ENCODE measurements at regions not wholly inside any gene's neighbourhood (a gene's known extent, or its start where the extent isn't known, plus 50 kb on each side); places are given as distances from the start of the nearest gene placed in this dataset.

DNA sequence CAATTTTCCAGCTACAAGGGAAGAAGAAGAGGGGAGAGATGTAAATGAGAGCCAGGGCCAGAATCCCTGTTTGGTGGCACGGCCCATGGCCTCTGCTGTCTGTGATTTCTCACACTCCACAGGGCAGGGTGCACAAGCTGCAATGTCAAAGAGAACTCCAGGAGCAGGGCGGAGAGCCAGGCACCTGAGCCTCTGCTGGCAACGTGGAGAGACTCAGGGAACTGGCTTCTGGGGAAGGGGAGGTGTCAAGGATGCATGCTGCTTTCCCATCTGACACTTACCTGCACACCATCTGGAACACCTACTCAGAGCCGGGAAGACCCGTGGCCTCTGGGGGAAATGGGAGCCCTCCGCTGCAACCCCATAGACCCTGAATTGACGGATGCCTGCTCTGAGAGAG lies 507.5 kb upstream of the NR2F2 start:
- H3K4me3 ChIP-seq (ENCODE audit: control insufficient read depth, low read depth, low read length), result no peak overlapping the region
- DNase-seq (ENCODE audit: low read depth), result no peak
- TF ChIP-seq, protein P1, sequence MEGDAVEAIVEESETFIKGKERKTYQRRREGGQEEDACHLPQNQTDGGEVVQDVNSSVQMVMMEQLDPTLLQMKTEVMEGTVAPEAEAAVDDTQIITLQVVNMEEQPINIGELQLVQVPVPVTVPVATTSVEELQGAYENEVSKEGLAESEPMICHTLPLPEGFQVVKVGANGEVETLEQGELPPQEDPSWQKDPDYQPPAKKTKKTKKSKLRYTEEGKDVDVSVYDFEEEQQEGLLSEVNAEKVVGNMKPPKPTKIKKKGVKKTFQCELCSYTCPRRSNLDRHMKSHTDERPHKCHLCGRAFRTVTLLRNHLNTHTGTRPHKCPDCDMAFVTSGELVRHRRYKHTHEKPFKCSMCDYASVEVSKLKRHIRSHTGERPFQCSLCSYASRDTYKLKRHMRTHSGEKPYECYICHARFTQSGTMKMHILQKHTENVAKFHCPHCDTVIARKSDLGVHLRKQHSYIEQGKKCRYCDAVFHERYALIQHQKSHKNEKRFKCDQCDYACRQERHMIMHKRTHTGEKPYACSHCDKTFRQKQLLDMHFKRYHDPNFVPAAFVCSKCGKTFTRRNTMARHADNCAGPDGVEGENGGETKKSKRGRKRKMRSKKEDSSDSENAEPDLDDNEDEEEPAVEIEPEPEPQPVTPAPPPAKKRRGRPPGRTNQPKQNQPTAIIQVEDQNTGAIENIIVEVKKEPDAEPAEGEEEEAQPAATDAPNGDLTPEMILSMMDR (IDR thresholded peaks at IDR 0.05; ENCODE audit: control insufficient read depth, insufficient read depth, low read depth, low read length, missing control alignments), result no peak

DNA sequence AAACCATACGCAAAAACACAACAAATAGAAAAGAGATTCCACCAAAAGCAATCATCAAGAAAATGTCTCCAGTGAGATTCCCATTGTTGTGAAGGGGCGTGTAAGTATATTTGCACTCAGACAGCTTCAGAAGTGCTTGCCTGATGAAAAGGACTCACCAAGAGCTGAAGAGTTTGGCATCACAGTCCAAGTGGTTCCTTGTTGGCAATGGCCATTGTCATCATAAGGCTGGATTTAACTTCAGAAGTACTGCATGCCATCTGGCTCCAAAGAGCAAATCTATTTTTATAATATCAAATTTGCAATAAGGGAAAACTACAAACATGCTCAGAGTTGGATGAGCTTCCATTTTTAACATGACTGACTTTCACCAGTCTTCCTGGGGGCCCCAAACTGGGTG lies 505.3 kb upstream of the NR2F2 start:
- TF ChIP-seq, protein P1 (IDR thresholded peaks at IDR 0.05; ENCODE audit: control insufficient read depth, insufficient read depth, low read depth, low read length, missing control alignments), result no peak
- no peak for DNase-seq (ENCODE audit: low read depth)
- H3K4me3 ChIP-seq (ENCODE audit: control insufficient read depth, low read depth, low read length), result no peak overlapping the region

DNA sequence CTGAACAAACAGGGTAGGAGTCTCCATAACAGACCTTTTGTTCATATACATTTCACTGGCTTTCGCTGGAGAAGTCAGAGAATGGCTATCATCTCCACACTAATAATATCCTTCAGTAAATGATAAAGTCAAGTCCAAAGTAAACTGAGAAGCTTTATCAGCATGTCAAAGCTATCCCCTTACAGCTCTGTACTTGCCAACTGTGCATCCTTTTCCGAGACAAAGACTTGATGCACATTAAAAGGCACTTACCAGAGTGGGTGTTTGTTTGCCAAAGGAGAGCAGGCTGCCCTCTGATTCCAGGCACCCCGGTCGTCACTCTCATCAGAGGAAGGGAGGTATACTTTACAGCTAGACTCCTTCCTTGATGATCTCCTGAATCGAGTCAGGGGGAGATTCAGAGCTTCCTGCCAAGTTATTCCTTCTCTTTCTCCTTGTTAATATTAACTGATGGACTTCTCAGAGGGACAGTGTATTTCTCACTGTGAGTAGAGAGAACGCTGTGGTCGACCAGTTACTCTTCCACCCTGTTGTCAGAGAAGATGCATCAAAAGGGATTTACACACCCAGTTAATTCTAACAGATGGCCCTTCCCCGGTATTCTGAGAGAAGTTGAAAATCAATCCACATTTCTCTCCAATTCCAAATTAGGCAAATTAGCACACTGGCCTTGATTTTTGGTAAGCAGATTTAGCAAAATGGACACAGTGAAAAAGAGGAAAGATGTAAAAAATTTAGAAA lies 504.7 kb upstream of the NR2F2 start:
- no peak overlapping the region for H3K4me3 ChIP-seq (ENCODE audit: control insufficient read depth, low read depth, low read length)
- TF ChIP-seq, protein P1 (IDR thresholded peaks at IDR 0.05; ENCODE audit: control insufficient read depth, insufficient read depth, low read depth, low read length, missing control alignments), result no peak
- DNase-seq (ENCODE audit: low read depth), result no peak

DNA sequence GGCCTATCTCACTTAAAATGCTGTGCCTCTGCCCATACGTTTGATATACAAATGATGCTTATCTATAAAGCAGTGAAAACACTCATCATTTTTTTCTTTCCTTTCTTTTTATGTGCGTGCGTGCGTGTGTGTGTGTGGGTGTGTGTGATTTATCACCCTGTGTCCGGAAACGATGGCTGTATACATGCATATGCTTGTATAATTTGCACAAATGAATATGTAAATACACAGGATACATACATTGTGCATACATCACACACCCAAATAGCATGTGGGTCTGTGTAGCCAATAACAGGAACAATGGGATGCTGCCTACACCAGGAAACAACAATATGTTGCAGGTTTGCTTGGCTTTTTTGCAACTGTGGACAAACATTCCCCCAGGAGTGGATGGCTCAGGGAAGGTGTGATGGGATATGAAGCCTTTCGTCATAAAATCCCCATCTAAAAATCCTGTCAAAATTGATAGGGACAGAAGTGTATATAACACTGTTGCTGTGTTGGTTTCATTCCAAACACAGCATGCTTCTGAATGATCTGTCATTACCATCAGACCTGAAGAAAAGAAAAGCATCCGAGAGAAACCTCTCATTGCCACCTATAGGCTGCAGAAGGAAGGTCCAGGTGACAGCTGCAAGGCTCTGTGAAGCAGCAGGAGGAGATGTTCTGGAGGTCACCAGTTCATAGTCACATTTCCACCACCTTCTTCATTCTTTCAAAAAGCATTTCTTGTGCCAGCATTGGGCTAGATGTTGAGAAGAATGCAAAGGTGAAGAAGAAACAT lies 503.9 kb upstream of the NR2F2 start:
- TF ChIP-seq, protein P1 (IDR thresholded peaks at IDR 0.05; ENCODE audit: control insufficient read depth, insufficient read depth, low read depth, low read length, missing control alignments), result no peak
- no peak for DNase-seq (ENCODE audit: low read depth)
- no peak overlapping the region for H3K4me3 ChIP-seq (ENCODE audit: control insufficient read depth, low read depth, low read length)

DNA sequence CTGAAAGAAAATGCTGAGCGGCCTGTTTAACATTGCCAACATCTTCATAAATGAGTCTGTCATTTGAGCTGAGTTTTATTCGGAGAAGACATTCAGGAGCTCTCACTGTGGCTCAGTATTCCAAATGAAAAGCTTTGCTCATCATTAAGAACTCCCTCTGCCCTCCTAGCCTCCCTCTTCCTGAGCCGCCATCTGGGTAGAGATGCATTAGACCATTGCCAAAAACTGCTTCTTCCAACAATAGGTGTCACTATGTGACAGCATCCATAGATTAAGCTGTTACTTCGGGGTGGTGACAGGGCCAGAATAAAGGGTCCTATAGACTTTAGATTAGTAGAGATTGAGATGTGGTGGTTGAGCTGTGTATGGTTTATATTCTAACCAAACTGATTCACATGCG lies 501.4 kb upstream of the NR2F2 start:
- no peak overlapping the region for H3K4me3 ChIP-seq (ENCODE audit: control insufficient read depth, low read depth, low read length)
- TF ChIP-seq, protein P1 (IDR thresholded peaks at IDR 0.05; ENCODE audit: control insufficient read depth, insufficient read depth, low read depth, low read length, missing control alignments), result no peak
- DNase-seq (ENCODE audit: low read depth), result no peak

DNA sequence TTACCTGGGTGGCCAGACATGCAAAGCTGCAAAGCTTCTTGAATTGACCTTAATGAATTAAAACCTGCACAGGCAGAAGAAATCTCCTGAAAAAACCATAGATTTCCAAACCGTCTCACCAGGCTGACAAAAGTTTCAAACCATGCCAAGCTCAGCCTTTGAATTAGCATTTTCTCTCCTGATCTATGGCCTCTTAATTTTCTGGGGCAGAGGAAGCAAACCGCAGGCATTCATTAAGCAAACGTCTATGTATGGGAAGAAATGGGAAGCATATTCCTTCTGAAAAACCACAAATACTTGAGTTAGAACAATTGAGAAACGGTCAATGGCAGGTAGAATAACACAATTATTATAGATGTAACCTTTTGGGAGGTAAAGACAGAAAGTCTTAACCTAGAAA lies 500.2 kb upstream of the NR2F2 start:
- no peak for DNase-seq (ENCODE audit: low read depth)
- TF ChIP-seq, protein P1 (IDR thresholded peaks at IDR 0.05; ENCODE audit: control insufficient read depth, insufficient read depth, low read depth, low read length, missing control alignments), result no peak
- H3K4me3 ChIP-seq (ENCODE audit: control insufficient read depth, low read depth, low read length), result no peak overlapping the region

Data from AG09309 (cell line).